ENCODE measurements at regions not wholly inside any gene's neighbourhood (a gene's known extent, or its start where the extent isn't known, plus 50 kb on each side); places are given as distances from the start of the nearest gene placed in this dataset.
"Not testable (repeated sequence)": the region's sequence is repeated elsewhere in the genome, so short reads cannot be mapped to it uniquely, and the experiment has no call there.

DNA sequence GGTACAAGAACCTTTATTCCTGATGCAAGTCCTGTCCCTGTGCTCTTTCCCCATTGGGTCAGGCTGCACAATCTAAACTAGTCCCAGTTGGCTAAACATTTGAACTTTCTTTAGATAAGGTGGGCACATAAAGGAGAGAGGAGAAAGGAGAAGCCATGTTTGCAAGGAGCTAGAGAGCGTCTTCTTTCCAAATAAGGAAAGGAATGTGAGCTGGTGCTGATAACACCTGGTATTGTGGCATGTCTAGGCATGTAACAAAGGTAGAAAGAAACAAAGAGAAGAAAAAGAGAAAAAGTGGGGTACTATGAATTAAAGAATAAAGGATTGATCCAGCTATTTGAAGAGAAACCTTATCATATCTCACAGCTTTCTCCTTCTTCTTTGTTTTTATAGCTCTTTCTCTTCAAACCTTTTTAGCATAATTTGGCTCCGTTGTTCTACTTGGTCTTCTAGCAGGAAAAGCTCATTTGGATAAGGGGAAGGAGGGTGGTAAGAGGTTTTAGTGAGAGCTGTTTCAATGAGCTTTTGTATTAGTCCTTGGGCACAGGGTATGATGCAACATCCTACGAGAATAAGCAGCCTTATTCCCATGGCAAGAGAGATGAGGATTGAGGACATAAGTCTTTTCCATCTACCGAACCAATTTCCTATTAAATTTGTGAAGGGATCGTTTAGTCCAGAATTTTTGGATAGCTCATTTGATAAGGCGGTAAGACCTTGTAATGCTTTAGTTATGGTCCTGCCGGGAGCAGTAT lies 415.5 kb upstream of the MAN1A1 start:
- peak overlapping the region; percentile 38 for H3K27ac ChIP-seq (ENCODE audit: low read length)
- H3K4me3 ChIP-seq (ENCODE audit: low read length) = no peak overlapping the region
- no peak overlapping the region for H3K9ac ChIP-seq (ENCODE audit: low read depth, low read length)
- no peaks in the 10 kb centered on the region for H3K27me3 ChIP-seq (ENCODE audit: insufficient read depth, low read length)
- no peaks in the 10 kb centered on the region for H3K4me1 ChIP-seq (ENCODE audit: insufficient read depth, low read length)
- no peaks in the 10 kb centered on the region for H3K9me3 ChIP-seq (ENCODE audit: insufficient read depth, low read depth, low read length)
- H3K36me3 ChIP-seq (ENCODE audit: insufficient read depth, low read depth, low read length) = no peaks in the 10 kb centered on the region

DNA sequence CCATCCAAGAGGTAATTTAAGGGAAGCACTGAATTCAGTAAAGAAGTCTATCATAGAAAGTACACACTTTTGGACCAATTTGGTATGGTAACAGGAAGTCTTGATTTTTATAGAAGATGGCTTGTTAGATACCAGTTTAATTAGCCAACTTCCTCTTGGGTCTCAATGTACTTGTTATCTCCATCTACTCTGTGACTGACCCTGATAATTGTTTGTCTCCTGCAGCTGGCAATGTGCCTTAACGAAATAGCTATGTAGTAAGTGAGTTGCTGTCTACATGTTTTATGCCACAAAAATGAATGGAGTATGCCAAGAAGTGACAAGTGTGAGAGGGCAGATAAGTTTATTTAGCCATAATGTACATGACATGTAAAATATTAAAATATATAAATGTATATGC lies 410.5 kb upstream of the MAN1A1 start:
- H3K9me3 ChIP-seq (ENCODE audit: insufficient read depth, low read depth, low read length) = no peaks in the 10 kb centered on the region
- no peak overlapping the region for H3K9ac ChIP-seq (ENCODE audit: low read depth, low read length)
- no peak overlapping the region for H3K27ac ChIP-seq (ENCODE audit: low read length)
- no peaks in the 10 kb centered on the region for H3K4me1 ChIP-seq (ENCODE audit: insufficient read depth, low read length)
- no peaks in the 10 kb centered on the region for H3K27me3 ChIP-seq (ENCODE audit: insufficient read depth, low read length)
- no peak overlapping the region for H3K4me3 ChIP-seq (ENCODE audit: low read length)
- no peaks in the 10 kb centered on the region for H3K36me3 ChIP-seq (ENCODE audit: insufficient read depth, low read depth, low read length)

DNA sequence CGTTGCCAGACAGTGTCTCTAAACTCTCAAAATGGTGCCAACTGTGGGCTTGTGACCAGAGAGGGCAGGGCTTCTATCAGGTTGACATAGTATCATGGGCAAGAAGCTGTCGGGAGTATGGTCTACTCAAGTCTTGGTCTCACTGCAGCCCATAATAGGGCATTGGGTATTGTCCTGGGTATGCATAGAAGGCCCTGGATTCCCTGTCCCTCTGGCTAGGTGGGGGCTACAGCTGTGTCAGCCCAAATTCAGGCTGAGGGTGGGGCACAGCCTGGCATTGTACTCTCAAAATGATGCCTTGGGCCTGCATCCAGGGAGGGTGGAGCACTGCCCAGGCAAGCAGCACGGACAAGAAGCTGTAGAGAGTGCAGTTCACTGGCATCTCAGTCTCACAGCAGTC lies 408.8 kb upstream of the MAN1A1 start:
- H3K4me1 ChIP-seq (ENCODE audit: insufficient read depth, low read length) = no peaks in the 10 kb centered on the region
- H3K27me3 ChIP-seq (ENCODE audit: insufficient read depth, low read length) = no peaks in the 10 kb centered on the region
- no peaks in the 10 kb centered on the region for H3K9me3 ChIP-seq (ENCODE audit: insufficient read depth, low read depth, low read length)
- H3K27ac ChIP-seq (ENCODE audit: low read length) = no peak overlapping the region
- no peak overlapping the region for H3K9ac ChIP-seq (ENCODE audit: low read depth, low read length)
- no peak overlapping the region for H3K4me3 ChIP-seq (ENCODE audit: low read length)
- H3K36me3 ChIP-seq (ENCODE audit: insufficient read depth, low read depth, low read length) = no peaks in the 10 kb centered on the region

DNA sequence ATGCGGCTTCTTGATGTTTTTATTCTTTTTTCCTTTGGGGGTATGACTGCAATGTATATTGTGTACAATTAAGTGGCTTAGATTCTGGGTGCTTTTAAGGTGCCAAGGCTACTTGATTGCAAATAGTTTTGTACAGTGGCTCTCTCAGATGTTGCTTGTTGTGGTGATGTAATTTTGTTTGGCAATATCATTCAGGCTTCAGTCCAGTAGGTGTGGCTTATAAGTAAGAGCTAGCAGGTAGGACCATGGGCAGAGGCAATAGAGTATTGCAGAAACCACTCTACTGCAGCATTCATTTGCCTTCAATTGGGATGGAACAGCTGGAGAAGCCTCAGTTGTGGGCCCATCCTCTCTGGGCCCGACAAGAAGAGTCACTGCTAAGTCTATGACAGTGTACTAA lies 407.9 kb upstream of the MAN1A1 start:
- Histone ChIP-seq H3K9me3 (ENCODE audit: insufficient read depth, low read depth, low read length) (no peaks in the 10 kb centered on the region), H3K9ac (ENCODE audit: low read depth, low read length) (no peak overlapping the region), H3K36me3 (ENCODE audit: insufficient read depth, low read depth, low read length) (no peaks in the 10 kb centered on the region), H3K27ac (ENCODE audit: low read length) (no peak overlapping the region), H3K4me1 (ENCODE audit: insufficient read depth, low read length) (no peaks in the 10 kb centered on the region), H3K4me3 (ENCODE audit: low read length) (no peak overlapping the region), H3K27me3 (ENCODE audit: insufficient read depth, low read length) (no peaks in the 10 kb centered on the region)

DNA sequence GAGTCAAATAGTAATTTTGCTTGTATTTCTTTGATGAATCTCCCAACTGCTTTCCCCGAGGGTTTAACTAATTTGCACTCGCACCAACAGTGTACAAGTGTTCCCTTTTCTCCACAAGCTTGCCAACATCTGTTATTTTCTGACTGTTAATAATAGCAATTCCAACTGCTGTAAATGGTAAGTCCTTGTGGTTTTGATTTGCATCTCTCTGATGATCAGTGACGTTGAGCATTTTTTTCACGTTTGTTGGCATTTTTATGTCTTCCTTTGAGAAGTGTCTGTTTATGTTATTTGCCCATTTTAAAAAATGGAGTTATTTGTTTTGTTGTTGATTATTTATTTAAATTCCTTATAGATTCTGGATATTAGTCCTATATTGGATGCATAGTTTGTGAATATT lies 399.8 kb upstream of the MAN1A1 start:
- H3K4me1 ChIP-seq (ENCODE audit: insufficient read depth, low read length) = no peaks in the 10 kb centered on the region

DNA sequence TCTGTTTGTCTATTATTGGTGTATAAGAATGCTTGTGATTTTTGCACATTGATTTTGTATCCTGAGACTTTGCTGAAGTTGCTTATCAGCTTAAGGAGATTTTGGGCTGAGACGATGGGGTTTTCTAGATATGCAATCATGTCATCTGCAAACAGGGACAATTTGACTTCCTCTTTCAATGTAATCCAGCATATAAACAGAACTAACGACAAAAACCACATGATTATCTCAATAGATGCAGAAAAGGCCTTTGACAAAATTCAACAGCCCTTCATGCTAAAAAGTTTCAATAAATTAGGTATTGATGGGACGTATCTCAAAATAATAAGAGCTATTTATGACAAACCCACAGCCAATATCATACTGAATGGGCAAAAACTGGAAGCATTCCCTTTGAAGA lies 399.0 kb upstream of the MAN1A1 start:
- not testable (repeated sequence) for H3K36me3 ChIP-seq (ENCODE audit: insufficient read depth, low read depth, low read length); H3K4me3 ChIP-seq (ENCODE audit: low read length); H3K4me1 ChIP-seq (ENCODE audit: insufficient read depth, low read length); H3K9ac ChIP-seq (ENCODE audit: low read depth, low read length); H3K27me3 ChIP-seq (ENCODE audit: insufficient read depth, low read length); H3K27ac ChIP-seq (ENCODE audit: low read length); H3K9me3 ChIP-seq (ENCODE audit: insufficient read depth, low read depth, low read length)

More for the DNA sequence above, 399.8 kb upstream of the MAN1A1 start:
- H3K9ac ChIP-seq (ENCODE audit: low read depth, low read length) = no peak overlapping the region
- no peak overlapping the region for H3K4me3 ChIP-seq (ENCODE audit: low read length)
- no peak overlapping the region for H3K27ac ChIP-seq (ENCODE audit: low read length)
- no peaks in the 10 kb centered on the region for H3K36me3 ChIP-seq (ENCODE audit: insufficient read depth, low read depth, low read length)
- no peaks in the 10 kb centered on the region for H3K27me3 ChIP-seq (ENCODE audit: insufficient read depth, low read length)
- H3K9me3 ChIP-seq (ENCODE audit: insufficient read depth, low read depth, low read length) = no peaks in the 10 kb centered on the region

DNA sequence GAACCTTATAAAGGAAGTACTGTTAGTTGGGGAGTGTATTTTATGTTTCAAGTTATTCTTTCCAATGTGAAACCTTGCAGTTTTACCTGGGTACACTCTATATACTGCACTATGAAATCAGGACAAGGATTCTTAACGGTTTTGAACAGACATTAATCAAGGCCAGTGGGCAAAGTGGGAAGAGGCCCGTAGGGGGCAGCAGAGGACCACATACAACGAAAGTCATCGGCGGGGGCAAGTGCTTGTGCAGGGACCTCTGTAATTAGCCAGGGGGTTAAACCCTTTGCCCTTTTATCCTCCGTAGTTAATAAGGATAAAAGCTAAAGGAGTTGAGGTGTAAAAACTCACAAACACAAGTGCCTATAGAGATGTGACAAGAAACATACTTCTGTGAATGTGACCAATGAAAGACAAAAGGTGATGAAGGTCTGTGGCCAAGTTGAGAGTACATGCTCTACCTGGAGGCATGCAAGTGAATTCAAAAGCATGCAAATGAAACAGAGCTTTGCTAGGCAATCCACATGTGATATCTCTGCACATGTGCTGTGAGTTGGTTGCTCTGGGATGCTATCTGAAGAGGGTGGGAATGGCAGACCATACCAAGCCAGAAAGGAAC lies 392.7 kb upstream of the MAN1A1 start:
- H3K4me3 ChIP-seq (ENCODE audit: low read length) = no peak overlapping the region

DNA sequence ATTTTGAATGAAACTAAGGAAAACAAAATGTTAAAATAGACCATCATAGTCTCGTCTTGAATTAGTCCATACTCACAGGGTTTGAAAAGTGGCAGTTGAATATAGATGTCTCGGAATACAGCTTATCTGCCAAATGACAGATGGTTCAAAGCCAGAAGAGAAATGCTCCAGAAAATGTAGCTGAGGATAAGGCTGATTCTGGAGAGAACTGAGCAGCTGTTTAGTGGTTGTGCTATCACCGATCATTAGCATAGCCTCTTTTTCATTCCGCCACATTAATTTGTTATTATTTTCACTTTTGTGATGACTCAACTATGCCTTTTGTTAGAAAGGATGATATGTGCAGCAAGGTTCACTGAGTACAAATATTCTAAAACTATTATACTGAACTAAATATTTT lies 390.2 kb upstream of the MAN1A1 start:
- H3K27ac ChIP-seq (ENCODE audit: low read length) = no peak overlapping the region
- H3K4me1 ChIP-seq (ENCODE audit: insufficient read depth, low read length) = no peaks in the 10 kb centered on the region
- H3K4me3 ChIP-seq (ENCODE audit: low read length) = no peak overlapping the region
- H3K36me3 ChIP-seq (ENCODE audit: insufficient read depth, low read depth, low read length) = no peaks in the 10 kb centered on the region
- H3K9ac ChIP-seq (ENCODE audit: low read depth, low read length) = no peak overlapping the region
- no peaks in the 10 kb centered on the region for H3K9me3 ChIP-seq (ENCODE audit: insufficient read depth, low read depth, low read length)
- no peaks in the 10 kb centered on the region for H3K27me3 ChIP-seq (ENCODE audit: insufficient read depth, low read length)

More for the DNA sequence above, 392.7 kb upstream of the MAN1A1 start:
- Histone ChIP-seq H3K27me3 (ENCODE audit: insufficient read depth, low read length) (no peaks in the 10 kb centered on the region), H3K27ac (ENCODE audit: low read length) (no peak overlapping the region), H3K36me3 (ENCODE audit: insufficient read depth, low read depth, low read length) (no peaks in the 10 kb centered on the region), H3K4me1 (ENCODE audit: insufficient read depth, low read length) (no peaks in the 10 kb centered on the region), H3K9ac (ENCODE audit: low read depth, low read length) (no peak overlapping the region), H3K9me3 (ENCODE audit: insufficient read depth, low read depth, low read length) (no peaks in the 10 kb centered on the region)

DNA sequence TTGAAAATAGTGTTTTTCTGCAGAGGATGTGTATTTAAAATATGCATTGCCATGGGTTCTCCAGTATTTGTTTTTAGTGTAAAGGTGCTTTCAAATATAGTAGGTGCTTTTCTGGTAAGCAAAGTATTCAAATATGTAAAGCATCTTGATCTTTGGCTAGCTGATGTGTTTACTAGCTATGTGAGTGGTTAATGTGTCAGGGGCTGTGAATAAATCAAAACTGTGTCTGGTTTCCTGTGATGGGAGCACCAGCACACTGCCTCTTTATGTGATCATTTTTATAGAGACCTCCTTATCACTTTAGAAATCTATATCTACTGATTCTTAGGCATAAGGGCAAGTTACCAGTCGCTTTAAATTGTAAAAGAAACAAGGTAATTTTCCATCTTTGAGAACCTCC lies 388.9 kb upstream of the MAN1A1 start:
- Histone ChIP-seq H3K4me3 (ENCODE audit: low read length) (no peak overlapping the region), H3K36me3 (ENCODE audit: insufficient read depth, low read depth, low read length) (no peaks in the 10 kb centered on the region), H3K27ac (ENCODE audit: low read length) (no peak overlapping the region), H3K9me3 (ENCODE audit: insufficient read depth, low read depth, low read length) (no peaks in the 10 kb centered on the region), H3K9ac (ENCODE audit: low read depth, low read length) (no peak overlapping the region), H3K27me3 (ENCODE audit: insufficient read depth, low read length) (no peaks in the 10 kb centered on the region), H3K4me1 (ENCODE audit: insufficient read depth, low read length) (no peaks in the 10 kb centered on the region)

DNA sequence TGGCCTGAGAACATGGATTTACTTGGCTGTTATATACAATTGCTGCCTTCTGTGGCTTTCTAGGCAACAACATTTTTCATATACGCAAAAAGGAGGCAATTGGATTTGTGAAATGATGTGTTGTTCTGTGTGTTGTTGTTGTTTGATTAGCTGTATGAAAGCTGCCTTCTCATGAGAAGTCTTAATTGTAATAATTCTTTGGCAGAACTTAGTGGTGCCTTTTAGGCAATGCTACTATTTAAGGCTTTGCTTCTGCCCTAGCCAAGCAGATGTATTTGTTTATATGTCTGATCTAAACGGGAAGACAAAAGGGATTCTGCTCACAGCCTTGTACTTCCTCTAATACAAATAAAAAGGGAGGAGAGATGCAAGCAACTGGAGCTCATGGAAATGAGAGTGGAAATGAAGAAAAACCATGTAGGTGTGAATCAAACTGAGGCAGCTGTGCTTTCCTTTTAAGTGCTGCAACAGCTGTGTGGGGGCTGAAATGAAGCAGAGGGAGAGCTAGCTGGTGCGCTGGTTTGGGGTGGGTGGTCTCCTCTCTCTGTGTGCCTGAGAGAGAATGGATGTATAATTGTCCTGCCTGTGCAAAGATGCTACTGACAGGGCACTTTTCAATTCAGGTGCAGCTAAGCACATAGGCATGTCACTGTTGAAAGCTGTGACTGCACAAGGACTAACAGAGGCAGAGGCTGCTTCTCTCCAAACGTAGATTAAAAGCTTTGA lies 386.9 kb upstream of the MAN1A1 start:
- Histone ChIP-seq H3K4me1 (ENCODE audit: insufficient read depth, low read length) (no peaks in the 10 kb centered on the region), H3K27me3 (ENCODE audit: insufficient read depth, low read length) (no peaks in the 10 kb centered on the region), H3K36me3 (ENCODE audit: insufficient read depth, low read depth, low read length) (no peaks in the 10 kb centered on the region), H3K9me3 (ENCODE audit: insufficient read depth, low read depth, low read length) (no peaks in the 10 kb centered on the region), H3K27ac (ENCODE audit: low read length) (no peak overlapping the region), H3K4me3 (ENCODE audit: low read length) (no peak overlapping the region), H3K9ac (ENCODE audit: low read depth, low read length) (no peak overlapping the region)

DNA sequence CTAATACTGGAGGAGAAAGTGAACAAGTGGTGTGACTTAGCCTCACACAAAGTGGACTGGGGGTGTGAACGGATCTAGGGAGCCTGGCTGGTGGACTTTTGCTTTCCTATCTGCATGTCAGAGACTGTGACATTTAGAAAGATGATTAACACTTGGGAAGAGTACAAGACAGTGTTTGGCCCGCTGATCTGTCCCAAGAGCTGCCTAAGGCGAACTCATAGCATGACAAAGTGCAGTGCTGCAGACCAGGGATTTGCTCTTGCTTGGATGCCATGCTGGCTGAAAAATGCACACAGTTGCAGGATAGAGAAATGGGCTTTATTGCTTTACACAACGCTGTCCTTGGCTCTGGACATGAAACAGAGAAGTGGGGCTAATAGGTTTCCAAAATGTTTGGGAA lies 386.0 kb upstream of the MAN1A1 start:
- Histone ChIP-seq H3K9me3 (ENCODE audit: insufficient read depth, low read depth, low read length) (no peaks in the 10 kb centered on the region), H3K27me3 (ENCODE audit: insufficient read depth, low read length) (no peaks in the 10 kb centered on the region), H3K36me3 (ENCODE audit: insufficient read depth, low read depth, low read length) (no peaks in the 10 kb centered on the region), H3K4me1 (ENCODE audit: insufficient read depth, low read length) (no peaks in the 10 kb centered on the region), H3K27ac (ENCODE audit: low read length) (no peak overlapping the region), H3K9ac (ENCODE audit: low read depth, low read length) (no peak overlapping the region), H3K4me3 (ENCODE audit: low read length) (no peak overlapping the region)

DNA sequence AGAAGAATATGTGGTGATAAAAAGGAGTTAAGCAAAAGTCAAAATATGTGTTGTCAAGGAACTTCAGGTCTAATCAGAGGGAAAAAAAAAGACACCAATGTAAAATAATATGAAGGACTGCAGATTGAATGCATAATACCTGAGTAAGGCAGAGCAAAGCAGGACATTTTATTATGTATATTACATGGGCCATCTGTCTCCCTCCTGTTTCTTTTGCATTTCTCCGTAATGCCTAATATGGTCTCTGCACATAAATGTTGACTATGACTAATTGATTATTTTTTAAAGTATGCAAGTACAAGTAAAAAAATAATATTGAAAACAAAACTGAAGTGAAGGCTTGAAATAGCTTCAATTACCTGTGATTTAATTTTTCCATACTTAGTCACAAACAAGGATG lies 384.7 kb upstream of the MAN1A1 start:
- no peaks in the 10 kb centered on the region for H3K4me1 ChIP-seq (ENCODE audit: insufficient read depth, low read length)
- no peak overlapping the region for H3K9ac ChIP-seq (ENCODE audit: low read depth, low read length)
- no peaks in the 10 kb centered on the region for H3K9me3 ChIP-seq (ENCODE audit: insufficient read depth, low read depth, low read length)
- no peak overlapping the region for H3K27ac ChIP-seq (ENCODE audit: low read length)
- no peaks in the 10 kb centered on the region for H3K36me3 ChIP-seq (ENCODE audit: insufficient read depth, low read depth, low read length)
- no peaks in the 10 kb centered on the region for H3K27me3 ChIP-seq (ENCODE audit: insufficient read depth, low read length)
- H3K4me3 ChIP-seq (ENCODE audit: low read length) = no peak overlapping the region
